Epidermal melanocyte (primary cell): ENCODE measurements at regions not wholly inside any gene's neighbourhood (a gene's known extent, or its start where the extent isn't known, plus 50 kb on each side); places are given as distances from the start of the nearest gene placed in this dataset.

Source experiments
- DNase-seq: peaks from one replicate; pipeline ENCODE4 v3.0.0; 2011; ENCODE audit warnings: low spot score; ENCODE audit not compliant: insufficient read length

- no peak for DNase-seq
Measured at GRCh38 chr4:186018261-186018660, 50.7 kb upstream of the TLR3 start.

DNA sequence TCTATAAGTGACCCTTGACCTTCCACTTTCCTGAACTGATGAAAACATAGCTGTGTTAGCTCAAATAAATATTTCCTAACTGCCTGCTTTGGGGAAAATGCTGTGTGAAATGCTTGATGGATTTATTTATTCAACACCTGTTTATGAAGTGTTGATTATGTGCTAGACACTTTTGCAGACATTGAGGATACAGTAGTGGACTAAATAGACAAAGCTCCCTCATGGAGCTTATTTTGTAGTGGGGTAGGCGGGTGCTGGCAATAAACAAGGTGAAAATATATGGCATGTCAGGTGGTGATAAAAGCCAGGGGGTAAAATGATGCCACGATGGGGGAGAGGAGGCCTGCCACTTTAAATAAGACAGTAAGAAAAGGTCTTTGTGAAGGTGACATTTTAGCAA is 50.2 kb upstream of the TLR3 start:
- no peak for DNase-seq
